Stimulated activated CD4-positive, alpha-beta T cell treated with anti-CD3 and anti-CD28 coated beads, Interleukin-1b, Interleukin-23, amount 100 ng/mL, for 4 hours (primary cell): ENCODE measurements at regions not wholly inside any gene's neighbourhood (a gene's known extent, or its start where the extent isn't known, plus 50 kb on each side); places are given as distances from the start of the nearest gene placed in this dataset.
A peak's percentile ranks its signal among the peaks of the same experiment; 100 is the strongest.
"Not testable (repeated sequence)": the region's sequence is repeated elsewhere in the genome, so short reads cannot be mapped to it uniquely, and the experiment has no call there.

ENCODE experiments used
- DNase-seq, 2 donors: peaks; one replicate each; pipeline ENCODE4 v3.0.0-alpha.2; 2020; ENCODE audit warnings: low read depth in 2 of 2

DNA sequence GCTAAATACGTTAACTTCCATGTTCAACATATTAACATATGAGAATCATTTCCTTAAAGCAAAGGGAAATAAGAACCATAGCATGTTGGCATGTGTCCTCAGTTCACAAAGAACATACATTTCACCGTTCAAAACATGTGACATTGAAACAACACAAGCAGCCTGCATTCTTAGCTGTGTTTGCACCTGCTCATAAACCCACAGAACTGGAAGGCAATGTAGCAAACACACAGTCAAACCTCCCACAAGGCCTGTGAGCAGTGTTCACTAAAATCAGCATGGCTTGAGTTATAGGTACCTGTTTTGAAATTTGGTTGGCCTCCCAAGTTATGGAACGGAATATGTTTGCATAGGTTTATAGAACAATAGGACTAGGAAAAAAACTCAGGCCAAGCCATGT is 504.9 kb upstream of the AMELY start:
- no peak for DNase-seq

DNA sequence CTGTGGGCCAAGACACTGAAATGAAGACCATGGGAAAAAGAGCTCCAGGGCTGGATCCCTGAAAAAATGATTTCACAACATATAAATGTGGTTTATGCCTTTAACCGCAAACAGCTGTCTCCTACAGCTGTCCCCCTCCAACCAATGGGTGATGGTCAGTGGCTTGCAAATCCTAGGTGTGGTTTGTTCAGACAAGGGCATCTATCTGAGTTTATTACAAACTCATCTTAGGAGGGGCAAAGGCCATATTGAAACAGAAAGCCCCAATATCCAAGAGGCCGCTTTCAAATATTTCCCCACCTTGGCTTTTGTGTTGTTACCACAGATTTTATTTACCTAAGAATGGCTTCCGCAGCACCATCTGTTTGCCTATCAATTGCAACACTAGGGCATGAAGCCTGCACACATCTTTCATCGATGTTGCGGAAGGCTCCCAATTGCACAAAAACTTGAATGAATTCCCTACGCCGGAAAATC is 503.6 kb upstream of the AMELY start:
- no peak for DNase-seq

DNA sequence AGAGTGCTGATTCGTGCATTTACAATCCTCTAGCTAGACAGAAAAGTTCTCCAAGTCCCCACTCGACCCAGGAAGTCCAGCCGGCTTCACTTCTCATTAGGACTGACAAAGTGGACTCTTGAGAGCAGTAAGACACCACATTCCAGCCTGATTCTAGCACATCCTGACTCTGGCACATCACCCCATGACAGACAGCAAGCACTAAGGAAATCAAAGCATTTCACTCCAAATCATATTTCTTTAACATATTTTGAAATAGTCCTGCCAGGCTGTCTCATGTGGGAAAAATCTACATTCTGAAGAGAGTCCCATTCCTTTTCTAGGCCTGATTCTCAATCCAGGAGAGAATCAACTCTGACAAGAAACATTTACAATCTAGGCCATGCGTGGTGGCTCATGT is 478.5 kb upstream of the AMELY start:
- no peak for DNase-seq

DNA sequence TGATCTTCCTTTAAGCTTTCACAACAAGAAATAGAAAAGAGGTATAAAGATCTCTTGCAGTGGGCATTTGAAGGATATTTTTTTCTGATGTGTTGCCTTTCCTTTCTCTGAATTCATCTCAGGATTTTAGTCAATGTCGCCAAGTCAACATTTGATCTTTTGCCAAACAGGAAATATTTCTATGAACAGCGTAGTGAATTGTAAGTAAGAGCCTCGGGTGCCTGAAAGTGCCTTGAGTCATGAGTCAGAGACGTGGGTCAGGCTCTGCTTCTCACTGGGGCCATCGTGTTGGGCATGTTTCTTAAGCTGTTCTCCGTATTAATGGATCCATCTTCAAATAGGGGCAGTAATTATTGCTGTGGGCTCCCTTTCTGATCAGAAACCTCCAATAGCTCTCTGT is 471.4 kb upstream of the AMELY start:
- no peak for DNase-seq

DNA sequence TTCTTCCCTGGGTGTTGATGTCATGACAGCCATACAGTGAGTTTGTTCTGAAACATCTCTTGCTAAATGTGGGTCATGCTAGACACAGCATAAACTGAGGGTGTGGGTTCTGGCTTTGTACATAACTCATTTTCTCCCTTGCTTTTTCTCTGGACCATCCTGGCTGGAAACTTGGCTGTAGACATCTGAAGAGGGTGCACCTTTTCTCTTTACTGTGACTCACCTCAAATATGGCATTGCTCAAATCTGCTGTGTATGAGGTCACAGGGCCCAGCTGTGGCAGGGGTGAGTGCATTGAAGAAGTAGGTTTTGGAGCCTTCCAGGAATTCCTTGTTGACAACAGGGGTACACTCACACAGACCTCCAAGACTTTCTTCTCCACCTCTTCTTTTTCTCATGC is 465.5 kb upstream of the AMELY start:
- no peak for DNase-seq

DNA sequence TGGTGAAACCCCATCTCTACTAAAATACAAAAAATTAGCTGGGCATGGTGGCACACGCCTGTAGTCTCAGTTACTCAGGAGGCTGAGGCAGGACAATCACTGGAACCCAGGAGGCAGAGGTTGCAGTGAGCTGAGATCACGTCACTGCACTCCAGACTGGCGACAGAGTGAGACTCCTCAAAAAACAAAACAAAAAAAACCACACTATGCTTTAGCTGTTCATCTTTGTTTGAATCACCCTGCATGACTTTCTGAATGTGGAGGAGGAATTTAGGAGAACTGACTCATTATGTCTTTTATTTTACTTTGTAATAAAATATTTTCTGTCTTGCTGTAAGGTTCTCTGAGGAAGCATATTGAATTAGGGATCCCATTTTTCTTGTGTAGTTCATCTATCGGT is 462.9 kb upstream of the AMELY start:
- DNase-seq, result not testable (repeated sequence)

DNA sequence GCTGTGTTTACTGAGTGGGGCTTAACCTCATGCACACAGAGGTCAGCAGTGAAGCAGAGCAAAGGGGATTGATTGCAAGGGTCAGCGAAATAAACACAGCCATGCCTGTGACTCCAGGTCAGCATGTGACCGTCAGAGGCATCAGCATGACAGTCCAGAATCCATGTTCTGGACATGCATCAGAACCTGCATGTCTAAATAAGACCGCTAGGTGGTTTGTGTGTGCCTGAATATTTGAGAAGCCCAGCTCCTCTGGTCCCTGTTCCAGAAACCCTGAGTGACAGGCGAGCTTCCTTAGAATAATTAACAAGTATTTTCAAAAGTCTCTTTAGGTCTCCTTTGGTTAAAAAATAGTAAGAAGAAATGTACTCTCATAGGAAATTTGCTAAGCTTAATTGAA is 460.4 kb upstream of the AMELY start:
- DNase-seq, result not testable (repeated sequence)

DNA sequence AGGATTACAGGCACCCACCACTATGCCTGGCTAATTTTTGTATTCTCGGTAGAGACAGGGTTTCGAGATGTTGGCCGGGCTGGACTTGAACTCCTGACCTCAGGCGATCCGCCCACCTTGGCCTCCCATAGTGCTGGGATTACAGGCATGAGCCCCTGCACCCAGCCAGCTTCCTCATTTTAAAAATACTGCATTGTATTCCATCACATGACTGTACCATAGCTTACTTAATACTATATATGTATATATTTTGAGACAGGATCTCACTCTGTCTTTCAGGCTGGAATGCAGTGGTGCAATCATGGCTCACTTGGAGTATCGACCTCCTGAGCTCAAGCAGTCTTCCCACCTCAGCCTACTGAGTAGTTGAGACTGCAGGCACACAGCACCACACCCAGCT is 459.5 kb upstream of the AMELY start:
- not testable (repeated sequence) for DNase-seq

DNA sequence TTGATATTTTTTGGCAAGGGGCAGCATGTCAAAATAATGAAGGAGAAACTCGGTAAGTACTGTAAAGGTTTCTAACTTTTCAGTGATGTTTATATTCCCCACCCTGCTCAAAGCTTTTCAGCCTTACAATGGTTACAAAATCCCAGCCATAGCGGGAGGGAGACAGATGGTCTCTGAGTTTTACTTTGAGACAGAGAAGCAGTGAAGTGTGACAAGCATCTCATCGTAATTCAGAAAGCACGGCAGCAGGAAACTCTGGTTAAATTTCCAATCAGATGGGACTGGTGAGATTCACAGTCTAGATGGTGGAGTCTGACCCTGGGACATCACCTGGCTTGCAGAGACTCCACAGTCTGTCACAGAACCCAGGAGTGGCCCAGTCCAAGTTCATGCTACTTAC is 448.0 kb upstream of the AMELY start:
- no peak for DNase-seq

DNA sequence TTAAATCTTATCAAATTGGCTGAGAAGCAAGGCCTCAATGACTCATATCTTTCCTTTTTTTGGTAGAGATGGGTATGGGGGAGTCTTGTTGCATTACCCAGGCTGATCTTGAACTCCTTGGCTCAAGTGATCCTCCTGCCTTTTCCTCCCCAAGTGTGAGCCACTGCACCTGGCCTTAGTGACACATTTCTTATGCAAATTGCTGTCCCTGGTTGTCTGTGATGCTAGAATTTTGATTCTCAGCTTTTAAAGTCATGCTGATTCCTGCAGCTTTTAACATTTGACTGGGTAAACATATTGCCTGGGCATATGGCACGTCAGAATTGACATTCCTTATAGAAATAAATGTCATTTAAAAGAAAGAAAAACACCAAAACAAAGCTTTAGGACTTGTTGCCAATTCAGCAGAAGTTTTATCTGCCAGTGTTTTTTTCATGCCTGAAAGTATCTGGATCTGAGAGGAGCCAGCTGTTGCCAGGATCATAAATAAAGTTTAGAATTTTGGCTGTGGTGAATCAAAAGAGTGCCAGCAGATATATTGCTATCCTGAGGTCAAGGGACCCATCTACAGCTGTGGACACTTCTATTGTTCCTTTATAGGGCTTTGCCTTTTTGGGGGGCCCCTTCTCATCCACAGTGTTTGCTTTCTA is 446.7 kb upstream of the AMELY start:
- DNase-seq, result no peak

DNA sequence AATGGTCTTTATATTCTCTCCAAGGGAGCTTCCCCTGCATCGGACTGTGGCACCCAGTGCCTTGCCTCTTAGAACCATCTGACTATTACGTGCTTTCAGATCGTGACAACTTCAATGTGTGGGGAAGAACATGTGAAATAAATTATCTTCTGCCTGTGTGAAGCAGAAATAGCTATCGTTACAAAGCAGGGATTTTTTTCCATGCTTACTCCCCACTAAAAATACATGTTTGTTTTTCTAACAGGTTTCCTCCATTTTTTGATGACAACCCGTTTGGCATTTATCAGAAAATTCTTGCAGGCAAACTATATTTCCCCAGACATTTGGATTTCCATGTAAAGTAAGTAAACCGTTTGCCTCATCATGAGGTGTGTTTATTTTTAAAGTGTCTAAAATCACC is 444.3 kb upstream of the AMELY start:
- DNase-seq, result not testable (repeated sequence)

DNA sequence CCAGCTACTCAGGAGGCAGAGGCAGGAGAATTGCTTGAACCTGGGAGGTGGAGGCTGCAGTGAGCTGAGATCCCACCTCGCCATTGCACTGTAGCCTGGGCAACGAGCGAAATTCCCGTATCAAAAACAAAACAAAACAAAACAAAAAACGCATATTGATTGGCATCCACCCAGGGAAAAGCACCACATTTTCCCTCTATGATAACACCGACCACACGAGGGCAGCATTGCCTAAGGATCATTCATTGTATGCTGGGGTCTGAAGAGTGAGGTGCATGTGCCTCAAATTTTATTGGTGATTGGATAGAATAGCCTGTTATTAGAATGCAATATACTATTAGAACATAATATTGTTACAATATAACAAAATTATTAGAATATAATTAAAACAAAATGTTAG is 433.1 kb upstream of the AMELY start:
- peak in 1 of 2 donors; percentile 39 for DNase-seq

DNA sequence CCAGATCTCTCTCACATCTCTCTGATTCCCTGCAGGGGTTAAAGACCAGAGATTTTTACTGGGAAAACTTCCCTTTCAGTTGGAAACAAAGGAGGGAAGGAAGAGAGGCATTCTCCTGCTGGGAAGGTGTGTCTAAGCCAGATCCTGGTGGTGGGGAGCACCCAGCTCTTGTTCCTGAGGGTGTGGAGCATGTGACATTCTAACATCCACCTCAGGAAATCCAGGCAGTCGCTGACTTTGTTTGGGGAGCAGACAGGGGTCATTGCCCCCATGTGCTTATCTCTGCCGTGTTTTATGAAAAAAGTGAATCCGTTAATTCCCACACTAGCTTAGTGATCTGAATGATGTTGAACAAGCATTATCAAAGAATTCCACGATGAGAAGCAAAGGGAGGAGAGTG is 431.7 kb upstream of the AMELY start:
- DNase-seq, result no peak

DNA sequence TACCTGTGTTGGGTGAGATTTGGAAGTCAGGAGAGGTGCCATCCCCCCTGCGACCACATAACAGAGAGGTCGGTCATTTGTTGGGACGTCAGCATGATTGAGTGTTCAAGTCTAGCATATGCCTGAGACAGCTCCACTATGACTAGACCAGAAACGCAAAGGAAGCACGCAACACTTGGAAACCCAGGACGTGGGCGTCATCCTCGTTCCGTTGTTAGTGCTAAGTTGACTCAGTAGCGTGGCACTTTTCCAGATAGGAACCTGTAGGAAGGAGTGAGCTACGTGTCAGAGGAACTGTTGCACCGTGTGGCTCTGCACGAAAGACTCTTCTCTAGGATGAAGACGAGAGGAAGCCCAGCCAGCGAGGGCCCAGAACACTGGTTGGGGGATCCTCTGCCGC is 431.2 kb upstream of the AMELY start:
- peak in 1 of 2 donors; percentile 12 for DNase-seq

DNA sequence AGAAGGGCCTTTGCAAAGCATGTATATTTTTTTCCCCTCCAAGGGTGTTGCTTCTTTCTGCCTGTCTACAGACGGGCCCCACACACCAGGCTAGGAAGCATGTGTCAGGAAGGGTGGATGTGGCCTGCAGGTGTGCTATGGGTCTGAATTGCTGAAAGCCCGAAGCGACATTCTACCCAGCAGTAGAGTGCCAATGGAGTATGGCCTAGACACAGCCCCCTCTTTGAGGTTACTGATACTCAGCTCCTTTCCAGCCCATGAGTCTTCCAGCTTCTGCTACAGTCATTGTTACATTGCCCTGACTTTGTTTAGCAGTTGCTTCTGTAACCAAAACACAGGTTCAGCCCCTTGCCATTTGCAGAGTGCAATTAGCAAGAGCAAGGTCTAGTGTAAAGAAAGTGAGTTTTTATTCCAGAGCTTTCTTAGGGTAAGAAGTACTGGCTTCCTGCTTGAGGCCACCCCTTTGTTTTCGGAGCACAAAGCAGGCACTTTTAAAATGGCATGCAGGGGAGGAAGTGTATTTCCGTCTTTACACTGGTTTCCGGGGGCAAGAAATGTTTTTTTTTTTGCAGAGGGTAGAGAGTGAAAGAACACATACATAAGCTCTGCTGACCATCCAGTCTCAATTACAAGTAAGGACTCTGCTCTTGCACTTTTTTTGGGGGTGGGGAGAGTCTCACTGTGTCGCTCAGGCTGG is 428.0 kb upstream of the AMELY start:
- DNase-seq, result no peak

DNA sequence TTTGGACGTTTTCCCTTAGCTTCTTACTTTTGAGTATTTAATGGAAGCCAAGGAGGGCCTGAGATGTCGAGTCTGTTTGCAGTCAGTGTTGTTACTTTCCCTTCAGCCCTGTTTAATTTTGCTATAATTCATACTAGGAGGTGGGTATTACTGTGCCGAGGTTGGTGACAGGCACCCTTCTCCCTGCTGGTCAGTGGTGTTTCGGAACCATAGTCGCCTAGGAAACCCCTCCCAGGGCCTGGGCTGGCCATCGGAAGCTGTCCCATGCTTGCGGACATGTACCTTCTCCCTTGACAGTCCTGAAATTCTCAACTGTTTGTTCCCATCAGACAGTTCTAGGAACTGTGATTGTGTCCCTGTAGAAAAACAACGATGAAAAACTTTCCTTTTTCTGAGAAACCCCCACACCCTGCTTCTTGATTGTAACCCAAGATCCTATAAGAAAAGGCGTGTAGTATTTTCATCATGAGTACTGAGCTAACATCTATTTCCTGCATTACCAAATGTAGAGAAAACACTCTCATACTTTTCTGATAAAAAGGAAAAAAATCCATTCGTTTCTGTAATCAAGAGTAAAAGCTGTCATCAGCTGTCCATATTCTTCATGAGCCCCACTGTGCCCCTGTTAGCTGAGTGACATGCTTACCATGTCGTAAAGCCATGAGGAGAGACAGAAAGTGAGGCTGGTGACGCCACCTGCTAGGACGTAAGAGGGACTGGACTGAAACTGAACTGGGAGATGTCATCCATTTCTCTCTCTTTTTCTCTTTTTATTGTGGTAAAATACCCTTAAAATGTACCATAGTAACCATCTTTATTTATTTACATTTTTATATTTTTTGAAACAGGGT is 424.7 kb upstream of the AMELY start:
- no peak for DNase-seq

DNA sequence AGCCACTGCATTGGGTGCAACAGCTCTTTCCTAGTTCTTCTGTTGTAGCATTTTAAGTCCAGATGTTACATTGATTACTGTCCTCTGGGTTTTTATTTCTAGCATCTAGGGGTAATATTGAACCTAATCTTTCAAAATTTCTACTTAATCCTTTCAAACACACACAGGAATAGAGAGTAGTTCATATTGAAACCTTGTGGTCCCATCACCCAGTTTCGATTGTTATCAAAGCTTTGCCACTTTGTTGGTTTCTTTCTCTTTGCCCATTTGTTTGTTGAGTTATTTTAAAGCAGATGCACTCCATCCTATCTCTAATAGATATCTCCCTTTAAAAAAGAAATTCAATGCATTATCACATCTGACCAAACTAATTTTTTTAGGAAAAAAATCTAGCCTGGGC is 422.9 kb upstream of the AMELY start:
- no peak for DNase-seq

DNA sequence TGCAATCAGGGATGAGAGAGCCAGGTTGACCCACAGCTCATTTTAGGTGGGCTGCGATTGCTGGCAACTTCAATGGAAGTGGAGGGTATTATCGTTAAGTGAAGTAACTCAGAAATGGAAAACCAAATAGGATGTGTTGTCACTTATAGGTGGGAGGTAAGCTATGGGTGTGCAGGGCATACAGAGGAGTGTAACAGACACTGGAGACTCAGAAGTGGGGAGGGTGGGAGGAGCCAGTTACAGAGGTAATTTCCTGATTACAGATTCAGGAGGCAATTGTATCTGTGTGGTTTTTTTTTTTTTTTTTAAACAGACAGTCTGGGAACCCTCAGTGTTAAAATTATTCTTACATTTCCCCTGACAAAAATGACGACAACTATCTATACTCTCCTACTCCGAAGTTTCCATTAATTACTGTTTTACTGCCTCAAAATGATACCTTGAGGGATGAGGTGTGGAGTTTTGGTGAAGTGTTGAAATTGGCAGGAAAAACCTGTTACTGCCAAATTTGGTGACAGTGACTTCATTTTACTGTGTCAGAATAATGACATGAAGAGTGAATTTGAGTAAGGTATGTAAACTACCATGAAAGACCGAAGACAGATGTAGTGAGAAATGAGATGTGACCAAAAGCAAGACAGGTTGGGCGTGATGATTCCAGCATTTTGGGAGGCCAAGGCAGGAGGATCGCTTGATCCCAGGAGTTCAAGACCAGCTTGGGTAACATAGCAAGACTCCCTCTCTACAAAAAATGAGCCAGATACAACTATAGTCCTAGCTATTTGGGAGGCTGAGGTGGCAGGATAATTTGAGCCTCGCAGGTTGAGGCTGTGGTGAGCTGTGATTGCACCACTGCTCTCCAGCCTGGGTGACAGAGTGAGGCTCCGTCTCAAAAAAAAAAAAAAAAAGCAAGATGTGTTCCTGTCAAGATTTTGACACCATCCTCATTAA is 415.0 kb upstream of the AMELY start:
- no peak for DNase-seq

DNA sequence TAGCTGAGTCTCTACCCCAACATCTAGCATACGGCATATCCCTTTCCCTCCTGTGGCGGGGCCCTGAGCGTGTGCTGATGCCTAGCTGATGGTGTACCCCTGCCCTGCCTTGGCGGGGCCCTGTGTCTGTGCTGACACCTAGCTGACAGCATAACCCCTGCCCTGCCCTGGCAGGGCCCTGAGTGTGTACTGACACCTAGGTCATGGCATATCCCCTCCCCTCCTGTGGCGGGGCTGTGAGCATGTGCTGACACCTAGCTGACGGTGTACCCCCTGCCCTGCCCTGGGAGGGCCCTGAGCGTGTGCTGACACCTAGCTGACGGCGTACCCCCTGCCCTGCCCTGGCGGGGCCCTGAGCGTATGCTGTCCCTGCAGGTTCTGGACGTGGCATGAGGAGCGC is 414.0 kb upstream of the AMELY start:
- no peak for DNase-seq

DNA sequence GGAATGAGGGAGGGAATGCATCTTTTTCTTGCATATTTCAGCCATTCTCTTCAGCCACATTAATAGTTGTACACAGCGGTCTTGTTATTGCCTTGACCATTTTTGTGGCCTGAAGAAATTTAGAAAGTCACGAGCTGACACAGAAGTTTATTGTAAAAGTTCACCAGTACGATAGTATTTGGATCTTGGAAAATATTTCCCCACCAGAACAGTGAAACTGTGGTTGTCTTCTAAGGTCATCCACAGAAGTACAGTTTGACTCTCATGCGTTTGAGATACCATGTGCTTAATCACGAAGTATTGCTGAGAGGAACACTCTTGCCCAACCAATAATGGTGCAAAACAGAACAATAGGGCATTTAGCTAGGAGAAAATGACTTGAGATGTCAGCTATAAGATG is 409.2 kb upstream of the AMELY start:
- no peak for DNase-seq

DNA sequence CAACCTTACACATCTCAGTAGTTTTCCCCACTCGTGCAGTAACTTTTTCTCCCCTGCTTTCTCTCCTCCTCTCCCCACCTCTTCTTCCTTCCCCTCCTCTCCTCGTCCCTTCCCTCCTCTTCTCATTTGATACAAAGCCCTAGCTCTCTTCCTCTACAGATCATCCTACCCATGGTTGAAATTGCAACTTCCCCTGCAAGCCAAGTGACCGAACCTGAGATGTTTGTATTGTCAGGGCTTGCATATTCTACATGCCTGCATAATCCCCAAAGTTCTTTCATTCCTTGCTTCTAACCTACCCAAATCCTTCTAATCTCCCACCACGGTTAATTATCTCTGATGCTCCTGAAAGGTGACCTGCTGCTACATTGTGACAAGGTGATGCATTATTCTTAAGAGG is 408.6 kb upstream of the AMELY start:
- DNase-seq, result not testable (repeated sequence)

DNA sequence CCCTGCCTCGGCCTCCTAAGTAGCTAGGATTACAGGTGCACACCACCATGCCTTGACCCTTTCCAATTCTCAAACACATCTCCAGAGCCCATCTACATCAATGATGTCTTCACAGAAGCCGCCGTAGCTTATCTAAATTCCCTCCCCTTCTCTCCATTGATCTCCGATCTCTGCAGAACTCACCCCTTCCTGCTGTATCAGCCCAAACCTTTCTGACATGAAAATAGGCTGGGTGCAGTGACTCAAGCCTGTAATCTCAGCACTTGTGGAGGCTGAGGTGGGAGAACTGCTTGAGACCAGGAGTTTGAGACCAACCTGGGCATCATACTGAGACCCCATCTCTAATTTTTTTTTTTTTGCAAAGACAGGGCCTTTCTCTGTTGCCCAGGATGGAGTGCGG is 406.6 kb upstream of the AMELY start:
- DNase-seq, result no peak
